ENCODE measurements at regions not wholly inside any gene's neighbourhood (a gene's known extent, or its start where the extent isn't known, plus 50 kb on each side); places are given as distances from the start of the nearest gene placed in this dataset.
"Not testable (repeated sequence)": the region's sequence is repeated elsewhere in the genome, so short reads cannot be mapped to it uniquely, and the experiment has no call there.

GRCh38 chr21:6498716-6499115, 4022.7 kb upstream of the TPTE start:
- not testable (repeated sequence) for H3K27me3 Mint-ChIP-seq; H3K36me3 Mint-ChIP-seq (ENCODE audit: insufficient read depth); H3K27ac Mint-ChIP-seq (ENCODE audit: low read depth); H3K9me3 Mint-ChIP-seq; H3K4me3 Mint-ChIP-seq; H3K4me1 Mint-ChIP-seq
- ATAC-seq (replicated peaks; ENCODE audit: extremely low read depth, poor library complexity, severe bottlenecking) = peak; percentile 10
- DNase-seq (ENCODE audit: low spot score in 2 of 2) = peak in 1 of 2 donors; percentile 10

DNA sequence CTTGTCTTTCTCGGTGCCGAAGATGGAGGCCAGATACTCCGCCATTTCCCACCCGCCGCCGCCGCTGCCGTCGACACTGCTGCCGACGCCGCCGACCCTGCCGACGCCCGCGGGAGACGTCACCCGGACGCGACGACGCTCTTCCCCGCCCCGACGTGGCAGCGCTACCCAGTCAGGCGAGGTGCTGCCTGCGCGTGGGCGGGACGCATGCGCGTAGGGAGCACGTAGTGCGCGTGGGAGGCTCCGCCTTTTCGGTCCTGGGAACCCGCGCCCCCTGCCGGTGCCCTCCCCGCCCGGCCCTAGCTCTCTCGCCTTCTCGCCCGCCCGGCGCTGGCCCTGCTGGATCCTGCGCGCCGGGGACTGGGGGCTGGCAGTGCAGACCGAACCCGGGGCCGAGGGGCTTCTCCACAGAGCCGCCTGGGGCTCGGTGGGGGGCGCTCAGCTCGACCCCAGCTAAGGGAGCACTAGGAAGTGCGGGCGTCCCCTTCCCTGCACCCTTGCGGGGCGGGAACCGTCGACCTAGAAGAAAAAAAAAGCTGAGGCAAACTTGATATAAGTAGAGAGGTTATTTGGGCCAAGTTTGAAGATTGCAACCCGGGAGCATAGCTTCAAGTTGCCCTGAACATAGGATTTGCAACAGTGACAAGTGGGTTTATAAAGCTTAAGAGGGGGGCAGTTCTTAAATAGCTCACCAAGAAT, 4022.1 kb upstream of the TPTE start:
- not testable (repeated sequence) for H3K9me3 Mint-ChIP-seq; H3K4me1 Mint-ChIP-seq; H3K27ac Mint-ChIP-seq (ENCODE audit: low read depth); H3K36me3 Mint-ChIP-seq (ENCODE audit: insufficient read depth); H3K27me3 Mint-ChIP-seq; H3K4me3 Mint-ChIP-seq
- DNase-seq (ENCODE audit: low spot score in 2 of 2) (peak; percentile 18 to 59), ATAC-seq (replicated peaks; ENCODE audit: extremely low read depth, poor library complexity, severe bottlenecking) (peak; percentile 91)

DNA sequence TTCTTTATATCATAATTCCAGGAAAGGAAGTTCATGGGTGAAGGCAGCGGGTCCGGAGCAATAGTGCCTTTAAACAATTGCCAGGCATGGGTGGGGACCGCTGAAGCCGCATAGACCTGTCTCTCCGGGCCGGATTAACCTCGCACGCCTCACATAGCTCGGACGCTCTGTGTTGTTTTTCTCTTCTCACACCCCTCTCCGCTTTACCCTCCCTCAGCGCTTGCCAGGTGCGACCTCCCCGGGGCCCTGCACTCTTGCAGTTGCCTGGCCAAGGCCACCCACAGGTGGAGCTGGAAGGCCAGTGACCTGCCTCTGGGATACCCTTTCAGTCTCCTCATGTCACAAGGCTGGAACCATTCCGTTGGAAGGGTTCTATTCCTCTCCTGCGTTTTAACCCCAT, 4021.5 kb upstream of the TPTE start:
- H3K36me3 Mint-ChIP-seq (ENCODE audit: insufficient read depth); ATAC-seq (replicated peaks; ENCODE audit: extremely low read depth, poor library complexity, severe bottlenecking); H3K27me3 Mint-ChIP-seq; H3K4me1 Mint-ChIP-seq; H3K9me3 Mint-ChIP-seq; DNase-seq (ENCODE audit: low spot score in 2 of 2); H3K27ac Mint-ChIP-seq (ENCODE audit: low read depth); H3K4me3 Mint-ChIP-seq: not testable (repeated sequence)

- H3K27me3 Mint-ChIP-seq; H3K36me3 Mint-ChIP-seq (ENCODE audit: insufficient read depth); ATAC-seq (replicated peaks; ENCODE audit: extremely low read depth, poor library complexity, severe bottlenecking); H3K4me1 Mint-ChIP-seq; H3K4me3 Mint-ChIP-seq; H3K9me3 Mint-ChIP-seq; H3K27ac Mint-ChIP-seq (ENCODE audit: low read depth); DNase-seq (ENCODE audit: low spot score in 2 of 2): not testable (repeated sequence)
Measured at GRCh38 chr21:6500681-6501080, 4020.7 kb upstream of the TPTE start.

GRCh38 chr21:6506167-6506894, 4015.1 kb upstream of the TPTE start:
- H3K27me3 Mint-ChIP-seq; H3K27ac Mint-ChIP-seq (ENCODE audit: low read depth); H3K4me1 Mint-ChIP-seq; H3K4me3 Mint-ChIP-seq; H3K9me3 Mint-ChIP-seq; H3K36me3 Mint-ChIP-seq (ENCODE audit: insufficient read depth); ATAC-seq (replicated peaks; ENCODE audit: extremely low read depth, poor library complexity, severe bottlenecking); DNase-seq (ENCODE audit: low spot score in 2 of 2): not testable (repeated sequence)

DNA sequence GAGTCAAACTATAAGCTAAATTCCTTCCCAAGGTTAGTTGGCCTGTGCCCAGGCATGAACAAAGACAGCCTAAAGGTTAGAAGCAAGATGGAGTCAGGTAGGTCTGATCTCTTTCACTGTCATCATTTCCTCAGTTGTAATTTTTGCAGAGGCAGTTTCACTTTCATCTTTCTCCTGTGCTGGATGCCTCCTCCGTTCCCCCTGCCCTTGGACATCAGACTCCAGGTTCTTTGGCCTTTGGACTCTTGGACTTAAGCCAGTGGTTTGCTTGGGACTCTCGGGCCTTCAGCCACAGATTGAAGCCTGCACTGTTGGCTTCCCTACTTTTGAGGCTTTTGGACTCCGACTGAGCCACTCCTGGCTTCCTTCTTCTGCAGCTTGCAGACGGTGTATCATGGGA, 4013.8 kb upstream of the TPTE start:
- not testable (repeated sequence) for DNase-seq (ENCODE audit: low spot score in 2 of 2); H3K27ac Mint-ChIP-seq (ENCODE audit: low read depth); H3K4me3 Mint-ChIP-seq; H3K27me3 Mint-ChIP-seq; H3K4me1 Mint-ChIP-seq; H3K36me3 Mint-ChIP-seq (ENCODE audit: insufficient read depth); ATAC-seq (replicated peaks; ENCODE audit: extremely low read depth, poor library complexity, severe bottlenecking); H3K9me3 Mint-ChIP-seq

DNA sequence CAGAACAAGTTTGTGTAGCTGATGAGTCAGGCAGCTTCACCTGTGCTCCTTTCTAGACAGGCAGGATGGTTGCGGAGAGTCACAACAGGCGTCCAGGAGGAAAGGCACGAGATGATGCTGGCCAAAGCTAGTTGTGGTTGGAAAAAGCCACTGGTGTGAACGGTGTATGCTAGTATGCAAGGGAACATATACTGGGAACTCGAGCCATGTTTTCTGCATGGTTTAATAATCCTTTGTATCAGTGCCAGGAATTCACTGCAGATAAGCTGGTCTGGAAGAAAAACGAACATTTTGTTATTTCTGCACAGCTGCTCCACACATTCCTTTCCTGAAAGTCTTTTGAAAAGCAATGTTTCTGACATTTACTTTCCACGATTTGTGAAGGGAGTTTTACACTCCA, 3999.6 kb upstream of the TPTE start:
- H3K4me1 Mint-ChIP-seq; H3K27me3 Mint-ChIP-seq; ATAC-seq (replicated peaks; ENCODE audit: extremely low read depth, poor library complexity, severe bottlenecking); H3K9me3 Mint-ChIP-seq; H3K36me3 Mint-ChIP-seq (ENCODE audit: insufficient read depth); H3K4me3 Mint-ChIP-seq; DNase-seq (ENCODE audit: low spot score in 2 of 2); H3K27ac Mint-ChIP-seq (ENCODE audit: low read depth): not testable (repeated sequence)

- not testable (repeated sequence) for DNase-seq (ENCODE audit: low spot score in 2 of 2); H3K36me3 Mint-ChIP-seq (ENCODE audit: insufficient read depth); H3K9me3 Mint-ChIP-seq; ATAC-seq (replicated peaks; ENCODE audit: extremely low read depth, poor library complexity, severe bottlenecking); H3K27me3 Mint-ChIP-seq; H3K27ac Mint-ChIP-seq (ENCODE audit: low read depth); H3K4me1 Mint-ChIP-seq; H3K4me3 Mint-ChIP-seq
Measured at GRCh38 chr21:6526213-6526612, 3995.2 kb upstream of the TPTE start.

DNA sequence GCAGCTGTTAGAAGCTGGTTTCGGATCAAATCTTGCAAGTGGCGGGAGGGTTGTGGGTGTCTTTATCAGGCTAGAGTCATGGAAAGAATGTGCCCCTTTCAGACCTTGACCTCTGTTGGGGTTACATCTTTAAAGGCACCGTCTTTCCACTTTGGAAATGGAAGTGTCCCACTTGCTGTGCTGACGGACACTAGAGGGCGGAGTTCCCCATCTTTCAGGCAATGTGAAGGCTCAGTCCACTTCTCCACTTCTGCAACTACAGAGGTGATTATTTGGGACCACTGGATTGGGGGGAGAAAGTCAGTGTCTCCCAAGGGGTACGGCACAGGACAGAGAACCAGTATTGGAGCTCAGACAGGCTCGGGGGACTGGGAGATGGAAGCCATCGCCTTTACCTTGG, 3990.7 kb upstream of the TPTE start:
- not testable (repeated sequence) for ATAC-seq (replicated peaks; ENCODE audit: extremely low read depth, poor library complexity, severe bottlenecking); H3K36me3 Mint-ChIP-seq (ENCODE audit: insufficient read depth); H3K4me3 Mint-ChIP-seq; DNase-seq (ENCODE audit: low spot score in 2 of 2); H3K9me3 Mint-ChIP-seq; H3K27me3 Mint-ChIP-seq; H3K27ac Mint-ChIP-seq (ENCODE audit: low read depth); H3K4me1 Mint-ChIP-seq

- H3K4me1 Mint-ChIP-seq; H3K27me3 Mint-ChIP-seq; ATAC-seq (replicated peaks; ENCODE audit: extremely low read depth, poor library complexity, severe bottlenecking); H3K9me3 Mint-ChIP-seq; H3K36me3 Mint-ChIP-seq (ENCODE audit: insufficient read depth); DNase-seq (ENCODE audit: low spot score in 2 of 2); H3K27ac Mint-ChIP-seq (ENCODE audit: low read depth); H3K4me3 Mint-ChIP-seq: not testable (repeated sequence)
Measured at GRCh38 chr21:6533261-6533660, 3988.1 kb upstream of the TPTE start.

DNA sequence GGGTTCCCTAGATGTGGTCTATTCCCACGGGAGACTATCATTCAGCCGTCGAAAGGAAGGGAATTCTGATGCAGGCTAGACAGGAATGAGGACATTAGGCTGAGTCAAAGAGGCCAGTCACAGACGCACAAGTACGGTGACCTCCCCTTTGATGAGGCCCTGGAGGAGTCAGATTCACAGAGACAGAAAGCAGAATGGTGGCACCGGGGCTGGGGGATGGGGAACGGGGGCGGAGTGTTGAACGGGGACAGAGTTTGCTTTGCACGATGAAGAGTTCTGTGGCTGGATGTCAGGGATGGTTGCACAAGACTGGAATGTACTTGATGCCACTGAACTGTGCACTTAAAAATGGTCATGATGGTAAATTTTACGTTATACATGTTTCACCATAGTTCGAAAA, 3983.1 kb upstream of the TPTE start:
- H3K9me3 Mint-ChIP-seq; ATAC-seq (replicated peaks; ENCODE audit: extremely low read depth, poor library complexity, severe bottlenecking); H3K4me1 Mint-ChIP-seq; H3K27ac Mint-ChIP-seq (ENCODE audit: low read depth); H3K4me3 Mint-ChIP-seq; H3K27me3 Mint-ChIP-seq; H3K36me3 Mint-ChIP-seq (ENCODE audit: insufficient read depth); DNase-seq (ENCODE audit: low spot score in 2 of 2): not testable (repeated sequence)

DNA sequence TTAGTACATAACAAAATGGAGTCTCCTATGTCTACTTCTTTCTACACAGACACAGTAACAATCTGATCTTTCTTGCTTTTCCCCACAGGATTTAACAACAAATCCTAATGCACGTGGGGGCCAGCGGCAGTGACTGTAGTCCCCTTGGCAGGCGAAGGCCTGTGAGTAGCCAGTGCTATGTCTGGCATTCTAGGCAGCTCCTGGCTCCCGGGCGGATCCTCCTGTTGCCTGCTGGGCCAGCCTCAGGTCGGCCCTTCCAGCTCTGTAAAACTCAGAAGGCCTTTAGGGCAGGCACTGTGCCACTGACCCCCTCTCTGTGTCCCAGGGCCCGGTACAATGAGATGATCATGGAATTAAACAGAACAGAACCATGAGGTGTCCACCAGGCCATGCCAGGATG, 3981.7 kb upstream of the TPTE start:
- not testable (repeated sequence) for H3K27me3 Mint-ChIP-seq; H3K27ac Mint-ChIP-seq (ENCODE audit: low read depth); H3K36me3 Mint-ChIP-seq (ENCODE audit: insufficient read depth); DNase-seq (ENCODE audit: low spot score in 2 of 2); ATAC-seq (replicated peaks; ENCODE audit: extremely low read depth, poor library complexity, severe bottlenecking); H3K9me3 Mint-ChIP-seq; H3K4me3 Mint-ChIP-seq; H3K4me1 Mint-ChIP-seq

GRCh38 chr21:6541036-6541435, 3980.3 kb upstream of the TPTE start:
- not testable (repeated sequence) for H3K9me3 Mint-ChIP-seq

More at GRCh38 chr21:6541036-6541435, 3980.3 kb upstream of the TPTE start:
- H3K36me3 Mint-ChIP-seq (ENCODE audit: insufficient read depth); H3K27me3 Mint-ChIP-seq; DNase-seq (ENCODE audit: low spot score in 2 of 2); H3K4me1 Mint-ChIP-seq; ATAC-seq (replicated peaks; ENCODE audit: extremely low read depth, poor library complexity, severe bottlenecking); H3K27ac Mint-ChIP-seq (ENCODE audit: low read depth); H3K4me3 Mint-ChIP-seq: not testable (repeated sequence)
